Motor neuron (in vitro differentiated cells): ENCODE measurements at regions not wholly inside any gene's neighbourhood (a gene's known extent, or its start where the extent isn't known, plus 50 kb on each side); places are given as distances from the start of the nearest gene placed in this dataset.

Experiments used
- ATAC-seq, 8 experiments: fragments of 200-7000 bp; cut with Tn5 transposase; replicated peaks in 6 of 8; 2 replicates each; pipeline ENCODE4 v1.8.0; 2021; ENCODE audit warnings: mild to moderate bottlenecking in 8 of 8, moderate library complexity in 8 of 8
- H3K27ac ChIP-seq, 2 donors: fragments of 250-450 bp; sonication (Bioruptor Pico); 2 replicates each; pipeline ENCODE4 v1.9.0; 2021; ENCODE audit warnings: antibody characterized with exemption in 2 of 2, mild to moderate bottlenecking in 2 of 2, moderate library complexity in 1 of 2
- H3K4me1 ChIP-seq, 2 donors: fragments of 250-450 bp; sonication (Bioruptor Pico); replicated peaks in 1 of 2; 2 replicates each; pipeline ENCODE4 v1.6.1; 2021; ENCODE audit warnings: antibody characterized with exemption in 2 of 2, mild to moderate bottlenecking in 2 of 2, moderate library complexity in 1 of 2
- H3K4me3 ChIP-seq, 5 donors: fragments of 250-450 bp; sonication (Bioruptor Pico); 2 replicates each; pipeline ENCODE4 v1.9.0; 2021; ENCODE audit warnings: antibody characterized with exemption in 5 of 5, mild to moderate bottlenecking in 5 of 5, moderate library complexity in 4 of 5
- WGBS, 10 experiments: fragments of 450-650 bp; shearing (Covaris generic); methylation state at CpG; one replicate each; pipeline ENCODE4 v1.0.0; 2022; 5-methylcytosine and 5-hydroxymethylcytosine counted together
- in situ Hi-C, 9 experiments: fragments of 400-800 bp; cut with MboI; loops; one replicate each; pipeline ENCODE4 v1.15.0; 2021; ENCODE audit warnings: low sequenced_read_pairs in 9 of 9, low pct_unique_long_range_greater_than_20kb in 2 of 9; ENCODE audit not compliant: unreplicated experiment in 9 of 9

GRCh38 chr2:33788044-33788443 lies 188.9 kb upstream of the FAM98A start:
- Histone ChIP-seq H3K27ac (no peak overlapping the region), H3K4me3 (no peak overlapping the region), H3K4me1 (no peaks in the 10 kb centered on the region)
- in situ Hi-C loops, result no loop called here
- ATAC-seq, result peak in 1 of 8 experiments; percentile 37
- WGBS, 10 experiments, result 80 to 100% (median 100%) methylated on average over 1 of the region's 1 CpG; no CpG with 5 or more reads in 7 of the 10 experiments

GRCh38 chr2:33786881-33787280 lies 187.8 kb upstream of the FAM98A start:
- ATAC-seq, result no peak
- WGBS, 10 experiments, result 0 to 96% (median 78%) methylated on average over 2 to 5 of the region's 5 CpGs; no CpG with 5 or more reads in 2 of the 10 experiments

GRCh38 chr2:33785201-33786106 lies 186.4 kb upstream of the FAM98A start:
- H3K27ac ChIP-seq, result no peak overlapping the region
- no peaks in the 10 kb centered on the region for H3K4me1 ChIP-seq
- ATAC-seq, result no peak
- in situ Hi-C loops, result no loop called here
- 4 to 100% (median 89%) methylated on average over 1 to 4 of the region's 4 CpGs for WGBS, 10 experiments
- H3K4me3 ChIP-seq, result no peak overlapping the region

More at GRCh38 chr2:33786881-33787280, 187.8 kb upstream of the FAM98A start:
- no peak overlapping the region for H3K27ac ChIP-seq
- no peaks in the 10 kb centered on the region for H3K4me1 ChIP-seq
- no peak overlapping the region for H3K4me3 ChIP-seq
- in situ Hi-C loops, result no loop called here

GRCh38 chr2:33784488-33784887 lies 185.4 kb upstream of the FAM98A start:
- no peak for ATAC-seq
- in situ Hi-C loops, result no loop called here
- WGBS, 10 experiments, result 0 to 100% (median 94%) methylated on average over 1 to 2 of the region's 2 CpGs; no CpG with 5 or more reads in 3 of the 10 experiments

GRCh38 chr2:33782395-33783230 lies 183.5 kb upstream of the FAM98A start:
- H3K4me1 ChIP-seq, result no peaks in the 10 kb centered on the region
- in situ Hi-C loops, result no loop called here
- peak in 1 of 8 experiments; percentile 19 for ATAC-seq
- no peak overlapping the region for H3K4me3 ChIP-seq
- H3K27ac ChIP-seq, result no peak overlapping the region
- WGBS, 10 experiments, result 15 to 92% (median 54%) methylated on average over 1 to 8 of the region's 8 CpGs; no CpG with 5 or more reads in 1 of the 10 experiments

More at GRCh38 chr2:33784488-33784887, 185.4 kb upstream of the FAM98A start:
- Histone ChIP-seq H3K27ac (no peak overlapping the region), H3K4me3 (no peak overlapping the region), H3K4me1 (no peaks in the 10 kb centered on the region)

- Histone ChIP-seq H3K4me3 (no peak overlapping the region), H3K27ac (no peak overlapping the region), H3K4me1 (no peaks in the 10 kb centered on the region)
- ATAC-seq, result no peak
- in situ Hi-C loops, result no loop called here
- 0 to 100% (median 81%) methylated on average over 1 to 3 of the region's 3 CpGs for WGBS, 10 experiments
Observed at GRCh38 chr2:33777786-33778185, 178.7 kb upstream of the FAM98A start.

- in situ Hi-C loops, result no loop called here
- WGBS, 10 experiments, result 0 to 30% methylated on average over 1 to 2 of the region's 21 CpGs; no CpG with 5 or more reads in 8 of the 10 experiments
- Histone ChIP-seq H3K4me1 (no peaks in the 10 kb centered on the region), H3K4me3 (no peak overlapping the region), H3K27ac (no peak overlapping the region)
- ATAC-seq, result no peak
Observed at GRCh38 chr2:33775306-33775705, 176.2 kb upstream of the FAM98A start.

GRCh38 chr2:33770023-33770422 lies 170.9 kb upstream of the FAM98A start:
- Histone ChIP-seq H3K4me3 (no peak overlapping the region), H3K4me1 (peaks cover 5 to 7% of the 10 kb centered on the region in 2 donors), H3K27ac (no peak overlapping the region)
- in situ Hi-C loops, result no loop called here
- 4 to 96% (median 71%) methylated on average over 1 to 2 of the region's 2 CpGs; no CpG with 5 or more reads in 1 of the 10 experiments for WGBS, 10 experiments
- no peak for ATAC-seq

GRCh38 chr2:33766175-33766574 lies 167.1 kb upstream of the FAM98A start:
- ATAC-seq, result no peak
- in situ Hi-C loops, result no loop called here
- H3K27ac ChIP-seq, result no peak overlapping the region
- peaks cover 7 to 11% of the 10 kb centered on the region in 2 donors for H3K4me1 ChIP-seq
- H3K4me3 ChIP-seq, result no peak overlapping the region
- 0 to 100% (median 60%) methylated on average over 1 to 4 of the region's 4 CpGs; no CpG with 5 or more reads in 1 of the 10 experiments for WGBS, 10 experiments

GRCh38 chr2:33765122-33765521 lies 166.0 kb upstream of the FAM98A start:
- 0 to 20% (median 2%) methylated on average over 1 to 2 of the region's 2 CpGs for WGBS, 10 experiments

GRCh38 chr2:33764551-33764950 lies 165.5 kb upstream of the FAM98A start:
- 0 to 73% (median 58%) methylated on average over 2 to 5 of the region's 5 CpGs; no CpG with 5 or more reads in 3 of the 10 experiments for WGBS, 10 experiments
- Histone ChIP-seq H3K4me3 (no peak overlapping the region), H3K4me1 (peaks cover 7 to 11% of the 10 kb centered on the region in 2 donors), H3K27ac (no peak overlapping the region)
- in situ Hi-C loops, result no loop called here
- ATAC-seq, result no peak

More at GRCh38 chr2:33765122-33765521, 166.0 kb upstream of the FAM98A start:
- ATAC-seq, result peak in 5 of 8 experiments; percentile 58 to 91 (median 77)
- H3K4me1 ChIP-seq, result peaks cover 7 to 11% of the 10 kb centered on the region in 2 donors
- no peak overlapping the region for H3K4me3 ChIP-seq
- in situ Hi-C loops, result no loop called here
- no peak overlapping the region for H3K27ac ChIP-seq

GRCh38 chr2:33763671-33764310 lies 164.7 kb upstream of the FAM98A start:
- 0 to 100% (median 94%) methylated on average over 2 to 6 of the region's 6 CpGs; no CpG with 5 or more reads in 1 of the 10 experiments for WGBS, 10 experiments
- in situ Hi-C loops, result no loop called here
- Histone ChIP-seq H3K27ac (no peak overlapping the region), H3K4me3 (no peak overlapping the region), H3K4me1 (peaks cover 7 to 11% of the 10 kb centered on the region in 2 donors)
- no peak for ATAC-seq
